H9 (cell line): ENCODE measurements at regions not wholly inside any gene's neighbourhood (a gene's known extent, or its start where the extent isn't known, plus 50 kb on each side); places are given as distances from the start of the nearest gene placed in this dataset.

ENCODE experiments used
- DNase-seq: peaks from one replicate; pipeline ENCODE4 v3.0.0-alpha.2; 2017
- H2AFZ ChIP-seq: one replicate; pipeline ENCODE4 v1.6.1; 2013; ENCODE audit warnings: mild to moderate bottlenecking, low read length, control low read depth, moderate library complexity
- H2AK5ac ChIP-seq: 2 replicates; pipeline ENCODE4 v1.6.1; 2013; ENCODE audit warnings: low read length, control low read depth, mixed read lengths; ENCODE audit not compliant: insufficient read length
- H2BK120ac ChIP-seq: one replicate; pipeline ENCODE4 v1.6.1; 2013; ENCODE audit warnings: low read depth, mild to moderate bottlenecking, low read length, control low read depth, inconsistent platforms; ENCODE audit not compliant: poor library complexity, severe bottlenecking
- H2BK12ac ChIP-seq: 2 replicates; pipeline ENCODE4 v1.6.1; 2013; ENCODE audit warnings: low read length, control low read depth, mixed read lengths, low read depth; ENCODE audit not compliant: insufficient read length
- H2BK15ac ChIP-seq: 2 replicates; pipeline ENCODE4 v1.6.1; 2013; ENCODE audit warnings: low read depth, low read length, control low read depth
- H2BK20ac ChIP-seq: one replicate; pipeline ENCODE4 v1.6.1; 2013; ENCODE audit warnings: low read depth, mild to moderate bottlenecking, low read length, control low read depth, inconsistent platforms; ENCODE audit not compliant: poor library complexity, severe bottlenecking
- H2BK5ac ChIP-seq: 2 replicates; pipeline ENCODE4 v1.6.1; 2013; ENCODE audit warnings: low read length, control low read depth, mixed read lengths; ENCODE audit not compliant: insufficient read length
- H3K14ac ChIP-seq: 2 replicates; pipeline ENCODE4 v1.6.1; 2013; ENCODE audit warnings: low read length, control low read depth; ENCODE audit not compliant: insufficient read depth
- H3K18ac ChIP-seq: 2 replicates; pipeline ENCODE4 v1.6.1; 2013; ENCODE audit warnings: low read depth, mild to moderate bottlenecking, mixed read lengths, low read length, control low read depth; ENCODE audit not compliant: insufficient read length
- H3K23ac ChIP-seq: 2 replicates; pipeline ENCODE4 v1.6.1; 2013; ENCODE audit warnings: low read length, control low read depth, mixed read lengths, low read depth; ENCODE audit not compliant: insufficient read length
- H3K23me2 ChIP-seq: 2 replicates; pipeline ENCODE4 v1.6.1; 2013; ENCODE audit warnings: low read depth, mild to moderate bottlenecking, mixed read lengths, low read length, control low read depth; ENCODE audit not compliant: insufficient read length, poor library complexity, severe bottlenecking
- H3K27ac ChIP-seq: 2 replicates; pipeline ENCODE4 v1.5.1; 2013; ENCODE audit warnings: low read length, control low read depth, mixed read lengths, low read depth; ENCODE audit not compliant: insufficient read length
- H3K27me3 ChIP-seq: 2 replicates; pipeline ENCODE4 v1.6.1; 2013; ENCODE audit warnings: low read length, control low read depth, inconsistent platforms; ENCODE audit not compliant: insufficient read depth
- H3K4ac ChIP-seq: 2 replicates; pipeline ENCODE4 v1.6.1; 2013; ENCODE audit warnings: low read depth, mild to moderate bottlenecking, control low read depth, inconsistent platforms, low read length, moderate library complexity
- H3K4me1 ChIP-seq: 2 replicates; pipeline ENCODE4 v1.6.1; 2013; ENCODE audit warnings: low read length, control low read depth, inconsistent platforms; ENCODE audit not compliant: insufficient read depth
- H3K4me2 ChIP-seq: 2 replicates; pipeline ENCODE4 v1.6.1; 2013; ENCODE audit warnings: low read length, control low read depth, mixed read lengths; ENCODE audit not compliant: insufficient read length, insufficient read depth
- H3K56ac ChIP-seq: 2 replicates; pipeline ENCODE4 v1.6.1; 2013; ENCODE audit warnings: low read depth, mild to moderate bottlenecking, mixed read lengths, low read length, control low read depth; ENCODE audit not compliant: insufficient read length
- H3K79me1 ChIP-seq: 2 replicates; pipeline ENCODE4 v1.6.1; 2013; ENCODE audit warnings: low read depth, mild to moderate bottlenecking, moderate library complexity, low read length, control low read depth, inconsistent platforms; ENCODE audit not compliant: insufficient read depth, poor library complexity, severe bottlenecking
- H3K79me2 ChIP-seq: 2 replicates; pipeline ENCODE4 v1.6.1; 2013; ENCODE audit warnings: low read length, control low read depth, inconsistent platforms; ENCODE audit not compliant: insufficient read depth
- H3K9ac ChIP-seq: 2 replicates; pipeline ENCODE4 v1.6.1; 2013; ENCODE audit warnings: low read length, control low read depth, mixed read lengths; ENCODE audit not compliant: insufficient read length; ENCODE audit errors: extremely low read depth
- H3K9me3 ChIP-seq: one replicate; pipeline ENCODE4 v1.6.1; 2013; ENCODE audit warnings: low read depth, low read length, inconsistent platforms; ENCODE audit not compliant: control insufficient read depth
- H3T11ph ChIP-seq: one replicate; pipeline ENCODE4 v1.6.1; 2013; ENCODE audit warnings: mild to moderate bottlenecking, low read length, control low read depth, inconsistent platforms
- H4K20me1 ChIP-seq: one replicate; pipeline ENCODE4 v1.6.1; 2013; ENCODE audit not compliant: control insufficient read depth, insufficient read length, insufficient read depth
- H4K5ac ChIP-seq: 2 replicates; pipeline ENCODE4 v1.6.1; 2013; ENCODE audit warnings: low read depth, mild to moderate bottlenecking, mixed read lengths, low read length, control low read depth; ENCODE audit not compliant: insufficient read length
- H4K8ac ChIP-seq: replicated peaks from 2 replicates; pipeline ENCODE4 v1.6.1; 2013; ENCODE audit warnings: low read length, control low read depth, mixed read lengths, low read depth; ENCODE audit not compliant: insufficient read length
- H4K91ac ChIP-seq: 2 replicates; pipeline ENCODE4 v1.6.1; 2013; ENCODE audit warnings: low read depth, mild to moderate bottlenecking, moderate library complexity, mixed read lengths, low read length, control low read depth; ENCODE audit not compliant: insufficient read length
- H3K27ac Mint-ChIP-seq, 3 experiments: 2 replicates in 2 of 3; 3 replicates in 1 of 3; pipeline ENCODE4 v1.8.0; 2020 to 2021; ENCODE audit warnings: mixed read lengths in 3 of 3, mild to moderate bottlenecking in 1 of 3, moderate library complexity in 1 of 3
- H3K27me3 Mint-ChIP-seq: 2 replicates; pipeline ENCODE4 v1.8.0; 2021; ENCODE audit warnings: low read depth, mild to moderate bottlenecking, moderate library complexity, mixed read lengths
- H3K36me3 Mint-ChIP-seq, 3 experiments: 2 replicates in 2 of 3; 3 replicates in 1 of 3; pipeline ENCODE4 v1.8.0; 2020 to 2021; ENCODE audit warnings: low read depth in 3 of 3, mixed read lengths in 3 of 3; ENCODE audit not compliant: insufficient read depth in 1 of 3
- H3K4me1 Mint-ChIP-seq, 2 experiments: 2 replicates each; pipeline ENCODE4 v1.8.0; 2020; ENCODE audit warnings: mixed read lengths in 2 of 2
- H3K4me3 Mint-ChIP-seq, 2 experiments: 2 replicates in 1 of 2; 3 replicates in 1 of 2; pipeline ENCODE4 v1.8.0; 2020 to 2021; ENCODE audit warnings: mild to moderate bottlenecking in 2 of 2, mixed read lengths in 2 of 2, moderate library complexity in 1 of 2
- H3K9me3 Mint-ChIP-seq, 2 experiments: 2 replicates in 1 of 2; 3 replicates in 1 of 2; pipeline ENCODE4 v1.8.0; 2020; ENCODE audit warnings: mild to moderate bottlenecking in 2 of 2, mixed read lengths in 2 of 2, moderate library complexity in 1 of 2
- CTCF ChIP-seq: fragments of 200-600 bp; sonication (generic); conservative IDR thresholded peaks from 3 replicates; pipeline ENCODE4 v1.8.0; 2021; ENCODE audit warnings: antibody characterized with exemption, mild to moderate bottlenecking
- whole genome bisulfite sequencing: extraction: QIAGEN DNeasy Blood & Tissue Kit; methylation state at CpG from one replicate; pipeline ENCODE4 v1.1.7; 2013; ENCODE audit warnings: missing lambda C conversion rate, low lambda C conversion rate, mixed read lengths; ENCODE audit not compliant: insufficient read length; ENCODE audit errors: extremely low coverage; 5-methylcytosine and 5-hydroxymethylcytosine counted together

GRCh38 chr3:8413337-8413926, 88.2 kb upstream of the LMCD1 start:
- no peak overlapping the region for H3K4me3 Mint-ChIP-seq
- no peak overlapping the region for H2BK20ac ChIP-seq

More at GRCh38 chr3:8413337-8413926, 88.2 kb upstream of the LMCD1 start:
- Histone ChIP-seq H3K79me2 (no peaks in the 10 kb centered on the region), H3K14ac (no peak overlapping the region), H2BK120ac (no peak overlapping the region), H4K20me1 (no peaks in the 10 kb centered on the region), H3K18ac (no peak overlapping the region), H3K4ac (no peak overlapping the region), H3T11ph (no peak overlapping the region), H2BK12ac (no peak overlapping the region), H2AFZ (no peak overlapping the region), H4K8ac (no peak overlapping the region), H3K56ac (no peak overlapping the region), H2AK5ac (no peak overlapping the region), H2BK5ac (no peak overlapping the region), H3K9me3 (no peaks in the 10 kb centered on the region), H3K4me1 (no peaks in the 10 kb centered on the region), H3K23me2 (no peaks in the 10 kb centered on the region), H3K27me3 (no peaks in the 10 kb centered on the region), H3K23ac (no peak overlapping the region), H3K27ac (no peak overlapping the region), H3K79me1 (no peaks in the 10 kb centered on the region), H3K9ac (no peak overlapping the region), H2BK15ac (no peak overlapping the region), H4K91ac (no peak overlapping the region), H4K5ac (no peak overlapping the region), H3K4me2 (no peak overlapping the region)
- Mint-ChIP-seq H3K27ac (no peak overlapping the region), H3K36me3 (peaks cover 3 to 11% (median 7%) of the 10 kb centered on the region in 3 experiments), H3K9me3 (peaks cover 4 to 8% of the 10 kb centered on the region in 2 experiments; a peak in 4 of 5 replicates), H3K4me1 (peaks cover 4 to 6% of the 10 kb centered on the region in 2 experiments; a peak in 3 of 4 replicates), H3K27me3 (no peaks in the 10 kb centered on the region; the same call in 1 of the 2 replicates)
- WGBS = no CpG with 5 or more reads among the region's 7 CpGs
- DNase-seq = no peak
- no peak for TF ChIP-seq CTCF
